Endothelial cell of umbilical vein (primary cell): ENCODE measurements at regions not wholly inside any gene's neighbourhood (a gene's known extent, or its start where the extent isn't known, plus 50 kb on each side); places are given as distances from the start of the nearest gene placed in this dataset.
A peak's percentile ranks its signal among the peaks of the same experiment; 100 is the strongest.

ENCODE experiments used
- BruUV-seq: library from RNA; stranded (reverse); fragments of 400-500 nt; replicated peaks from 2 replicates; lab custom pipeline; 2021; lab: Mats Ljungman, UMichigan
- CTCF ChIA-PET: fragments of 300-600, 350-600 bp; sonication (Branson Sonifier 250); formaldehyde crosslinking; loops from one replicate; lab custom pipeline; 2021; ENCODE audit warnings: antibody characterized with exemption, inconsistent platforms; lab: Charles Lee
- POLR2A ChIA-PET: fragments of 300-600, 350-600 bp; sonication (Branson Sonifier 250); formaldehyde crosslinking; loops from one replicate; lab custom pipeline; 2021; ENCODE audit warnings: antibody characterized with exemption, inconsistent platforms; lab: Charles Lee
- DNase-seq: peaks from one replicate; pipeline ENCODE4 v3.0.0-alpha.2; 2011; ENCODE audit warnings: low read depth, low spot score
- FAIRE-seq: peaks from 2 replicates; lab custom pipeline; 2011; peaks lifted over from hg19 to GRCh38; lab: Jason Lieb, UNC
- H2AFZ ChIP-seq: 2 replicates; pipeline ENCODE4 v1.6.0; 2012; ENCODE audit warnings: low read depth, low read length, control low read depth, inconsistent platforms
- H3K27ac ChIP-seq: 2 replicates; pipeline ENCODE4 v1.5.1; 2011; ENCODE audit warnings: low read depth, mild to moderate bottlenecking, control low read depth, low read length, moderate library complexity; ENCODE audit not compliant: insufficient read depth
- H3K27me3 ChIP-seq, 2 experiments: 2 replicates each; pipeline versions ENCODE4 v1.6.0 to v1.6.1; 2011; ENCODE audit warnings: low read length in 2 of 2, mixed read lengths in 1 of 2; ENCODE audit not compliant: control insufficient read depth in 2 of 2, insufficient read depth in 2 of 2
- H3K36me3 ChIP-seq, 2 experiments: 2 replicates in 1 of 2; 3 replicates in 1 of 2; pipeline ENCODE4 v1.5.1; 2011; ENCODE audit warnings: low read length in 2 of 2, mild to moderate bottlenecking in 1 of 2, moderate library complexity in 1 of 2; ENCODE audit not compliant: control insufficient read depth in 2 of 2, insufficient read depth in 2 of 2; ENCODE audit errors: extremely low read depth in 1 of 2
- H3K4me1 ChIP-seq: 3 replicates; pipeline ENCODE4 v1.5.1; 2011; ENCODE audit warnings: mild to moderate bottlenecking, low read length; ENCODE audit not compliant: control insufficient read depth, insufficient read depth; ENCODE audit errors: extremely low read depth
- H3K4me2 ChIP-seq: 2 replicates; pipeline ENCODE4 v1.6.1; 2011; ENCODE audit warnings: low read length, control low read depth, mixed read lengths; ENCODE audit not compliant: insufficient read depth
- H3K4me3 ChIP-seq, 3 experiments: fragments of 200-600 bp in 1 of 3; sonication (generic), shearing (Covaris generic) in 1 of 3; replicated peaks in 1 of 3; 2 replicates each; pipeline ENCODE4 v1.5.1; 2011 to 2016; ENCODE audit warnings: control low read depth in 3 of 3, low read length in 3 of 3, mild to moderate bottlenecking in 2 of 3, inconsistent platforms in 1 of 3, low read depth in 1 of 3, moderate library complexity in 1 of 3; ENCODE audit not compliant: insufficient read depth in 1 of 3
- H3K79me2 ChIP-seq: 2 replicates; pipeline ENCODE4 v1.6.0; 2012; ENCODE audit warnings: low read length, inconsistent platforms; ENCODE audit not compliant: control insufficient read depth, insufficient read depth
- H3K9ac ChIP-seq: replicated peaks from 2 replicates; pipeline ENCODE3; 2011; ENCODE audit warnings: low read length, control low read depth; ENCODE audit not compliant: insufficient read depth; ENCODE audit errors: extremely low read depth
- H3K9me1 ChIP-seq: replicated peaks from 3 replicates; pipeline ENCODE4 v1.6.0; 2011; ENCODE audit warnings: mild to moderate bottlenecking, low read length; ENCODE audit not compliant: control insufficient read depth, insufficient read depth; ENCODE audit errors: extremely low read depth
- H3K9me3 ChIP-seq: replicated peaks from 2 replicates; pipeline ENCODE4 v1.5.1; 2012; ENCODE audit warnings: low read length, inconsistent platforms; ENCODE audit not compliant: control insufficient read depth, insufficient read depth
- H4K20me1 ChIP-seq: replicated peaks from 2 replicates; pipeline ENCODE3; 2011; ENCODE audit warnings: mild to moderate bottlenecking, low read length; ENCODE audit not compliant: control insufficient read depth, insufficient read depth; ENCODE audit errors: extremely low read depth
- CTCF ChIP-seq, 2 donors: IDR thresholded peaks; 1 replicate in 1 of 2; 2 replicates in 1 of 2; pipeline ENCODE4 v1.5.1; 2011; ENCODE audit warnings: low read length in 2 of 2, mild to moderate bottlenecking in 2 of 2, moderate library complexity in 2 of 2, control low read depth in 1 of 2, inconsistent platforms in 1 of 2, low read depth in 1 of 2; ENCODE audit not compliant: insufficient read depth in 1 of 2; ENCODE audit errors: extremely low read depth in 1 of 2
- EZH2 ChIP-seq: IDR thresholded peaks from 2 replicates; pipeline ENCODE4 v1.6.1; 2012; ENCODE audit warnings: borderline replicate concordance, low read depth, mild to moderate bottlenecking, moderate library complexity, low read length, inconsistent platforms; ENCODE audit not compliant: severe bottlenecking
- FOS ChIP-seq: IDR thresholded peaks from 2 replicates; pipeline ENCODE4 v1.6.1; 2011; ENCODE audit warnings: mild to moderate bottlenecking, low read length, moderate library complexity, borderline replicate concordance; ENCODE audit not compliant: insufficient read depth
- GATA2 ChIP-seq: IDR thresholded peaks from 2 replicates; pipeline ENCODE4 v1.7.0; 2011; ENCODE audit warnings: low read depth, mild to moderate bottlenecking, moderate library complexity, mixed read lengths, low read length; ENCODE audit not compliant: insufficient read length, insufficient read depth
- JUN ChIP-seq: IDR thresholded peaks from 2 replicates; pipeline ENCODE4 v1.6.1; 2011; ENCODE audit warnings: borderline replicate concordance, low read depth; ENCODE audit not compliant: insufficient read length, insufficient read depth
- MAX ChIP-seq: IDR thresholded peaks from 2 replicates; pipeline ENCODE4 v1.6.1; 2011; ENCODE audit not compliant: insufficient read depth, insufficient read length
- MYC ChIP-seq: IDR thresholded peaks from one replicate; pipeline ENCODE4 v1.6.1; 2011; ENCODE audit warnings: mild to moderate bottlenecking, low read depth, low read length
- POLR2A ChIP-seq: IDR thresholded peaks from 2 replicates; pipeline ENCODE4 v1.6.1; 2012; ENCODE audit warnings: low read depth, mild to moderate bottlenecking, control low read depth, low read length
- POLR2AphosphoS5 ChIP-seq: IDR thresholded peaks from 2 replicates; pipeline ENCODE4 v1.6.1; 2012; ENCODE audit warnings: low read depth, mild to moderate bottlenecking, control low read depth, low read length, moderate library complexity; ENCODE audit not compliant: insufficient read depth
- dilution Hi-C: fragments of 300-500 bp; cut with MboI; formaldehyde crosslinking; loops from one replicate; pipeline ENCODE4 v1.15.0; 2019; ENCODE audit warnings: low sequenced_read_pairs; ENCODE audit not compliant: extremely low pct_ligation_motif_present
- intact Hi-C: fragments of 100-400 bp; cut with micrococcal nuclease; formaldehyde crosslinking; loops from one replicate; pipeline ENCODE4 v1.10.0; 2022

- no peak overlapping the region for H3K4me3 ChIP-seq
- no peaks in the 10 kb centered on the region for H3K27me3 ChIP-seq
- CTCF ChIA-PET: interaction anchor here (0.6 to 1.3 kb wide), 5 partner anchors 32 to 134 kb away, joined by 3 to 4 read pairs (median 3); no protein-coding TSS in a partner anchor
- no peaks in the 10 kb centered on the region for H3K79me2 ChIP-seq
- TSS peak; percentile 62 for BruUV-seq
- intact Hi-C loops (loop anchor here (1.0 kb wide), 1 partner anchor 32 kb away; no protein-coding TSS in a partner anchor), dilution Hi-C loops (loop anchor here (10.0 to 25.0 kb wide), 2 partner anchors 46 to 126 kb away; partner anchors contain the start of gene NCOR2)
- no peaks in the 10 kb centered on the region for H4K20me1 ChIP-seq
- H2AFZ ChIP-seq: peak overlapping the region; percentile 66
- H3K9ac ChIP-seq: peak overlapping the region; percentile 33
- peak; percentile 56 for DNase-seq
- peak overlapping the region; percentile 67 for H3K27ac ChIP-seq
- H3K9me3 ChIP-seq: no peaks in the 10 kb centered on the region
- peaks cover 34% of the 10 kb centered on the region for H3K4me1 ChIP-seq
- H3K4me2 ChIP-seq: no peak overlapping the region
- peak; percentile 77 for FAIRE-seq
- no peak for TF ChIP-seq POLR2AphosphoS5
- peak; percentile 35 for TF ChIP-seq JUN
- no peak for TF ChIP-seq GATA2
- no peak for TF ChIP-seq MYC
- no peak for TF ChIP-seq EZH2
- TF ChIP-seq CTCF (IDR thresholded peaks at IDR 0.05; ENCODE audit: extremely low read depth in 1 of 2, insufficient read depth in 1 of 2, low read depth in 1 of 2, low read length in 2 of 2): no peak
- TF ChIP-seq POLR2A: no peak
- no peak for TF ChIP-seq MAX
- TF ChIP-seq FOS: peak; percentile 28
- POLR2A ChIA-PET: interaction anchor here (0.7 kb wide), 1 partner anchor 40 kb away, joined by 3 read pairs; no protein-coding TSS in a partner anchor
- no peaks in the 10 kb centered on the region for H3K36me3 ChIP-seq
- H3K9me1 ChIP-seq: no peaks in the 10 kb centered on the region
Observed at GRCh38 chr12:124688356-124688992, 121.1 kb upstream of the NCOR2 start.
